Limb (tissue), 2 donors: ENCODE measurements at regions not wholly inside any gene's neighbourhood (a gene's known extent, or its start where the extent isn't known, plus 50 kb on each side); places are given as distances from the start of the nearest gene placed in this dataset.

Experiments used
- DNase-seq, 2 donors: peaks; one replicate each; pipeline ENCODE4 v3.0.0-alpha.2; 2016; ENCODE audit errors: extremely low spot score in 2 of 2

GRCh38 chr1:83034851-83035250 is 964.1 kb downstream of the TTLL7 start:
- no peak for DNase-seq

- no peak for DNase-seq
These were observed 965.2 kb downstream of the TTLL7 start for GRCh38 chr1:83033682-83034081.

DNA sequence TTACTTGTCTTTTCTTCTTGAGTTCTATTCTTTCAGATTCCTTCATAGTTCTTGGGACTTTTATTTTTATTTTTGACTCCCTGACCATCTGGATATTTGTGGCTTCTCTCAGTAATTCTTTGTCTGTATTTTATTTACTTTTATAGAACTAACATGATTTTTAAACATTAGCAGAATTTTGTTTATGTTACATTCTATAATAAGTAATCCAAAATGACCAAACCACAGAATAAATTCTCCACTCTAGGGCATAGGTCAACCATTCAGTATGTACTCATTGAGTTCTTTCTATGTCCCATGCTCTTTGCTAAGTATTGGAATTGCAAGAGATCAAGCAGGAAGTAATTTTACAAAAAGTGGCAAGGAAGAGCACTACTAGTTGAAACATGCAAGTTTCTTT is 969.0 kb downstream of the TTLL7 start:
- no peak for DNase-seq

DNA sequence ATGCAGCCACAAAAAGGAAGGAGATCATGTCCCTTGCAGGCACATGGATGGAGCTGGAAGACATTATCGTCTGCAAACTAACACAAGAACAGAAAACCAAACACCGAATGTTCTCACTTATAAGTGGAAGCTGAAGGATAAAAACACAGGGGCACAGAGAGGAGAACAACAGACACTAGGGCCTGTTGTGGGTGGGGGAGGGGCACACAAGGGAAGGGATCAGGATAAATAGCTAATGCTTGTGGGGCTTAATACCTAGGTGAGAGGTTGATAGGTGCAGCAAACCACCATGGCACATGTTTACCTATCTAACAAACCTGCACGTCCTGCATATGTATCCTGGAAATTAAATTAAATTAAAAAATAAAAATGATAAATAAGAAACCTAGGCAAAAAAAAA is 969.9 kb downstream of the TTLL7 start:
- DNase-seq: no peak

- DNase-seq: no peak
These were observed 970.5 kb downstream of the TTLL7 start for GRCh38 chr1:83028467-83028866.

- no peak for DNase-seq
These were observed 971.4 kb downstream of the TTLL7 start for GRCh38 chr1:83027511-83027910.

DNA sequence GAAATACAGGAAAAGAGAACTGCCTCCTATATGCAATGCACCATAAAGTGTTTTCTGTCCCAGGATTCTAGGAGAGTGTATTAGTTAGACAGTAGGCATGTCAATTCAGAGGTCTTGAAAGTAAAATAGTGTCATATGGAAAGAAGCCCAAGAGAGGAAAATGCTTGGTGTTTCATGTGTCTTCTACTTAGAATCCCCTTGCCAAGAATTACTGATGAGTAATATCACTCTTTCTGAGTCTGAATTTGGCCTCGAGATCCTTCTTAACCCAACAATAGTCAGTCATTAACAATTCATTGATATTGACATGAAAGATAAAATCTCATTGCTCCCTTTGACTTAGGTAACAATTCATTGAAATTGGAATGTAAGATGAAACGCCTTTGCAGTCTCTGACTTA is 972.2 kb downstream of the TTLL7 start:
- DNase-seq: no peak

DNA sequence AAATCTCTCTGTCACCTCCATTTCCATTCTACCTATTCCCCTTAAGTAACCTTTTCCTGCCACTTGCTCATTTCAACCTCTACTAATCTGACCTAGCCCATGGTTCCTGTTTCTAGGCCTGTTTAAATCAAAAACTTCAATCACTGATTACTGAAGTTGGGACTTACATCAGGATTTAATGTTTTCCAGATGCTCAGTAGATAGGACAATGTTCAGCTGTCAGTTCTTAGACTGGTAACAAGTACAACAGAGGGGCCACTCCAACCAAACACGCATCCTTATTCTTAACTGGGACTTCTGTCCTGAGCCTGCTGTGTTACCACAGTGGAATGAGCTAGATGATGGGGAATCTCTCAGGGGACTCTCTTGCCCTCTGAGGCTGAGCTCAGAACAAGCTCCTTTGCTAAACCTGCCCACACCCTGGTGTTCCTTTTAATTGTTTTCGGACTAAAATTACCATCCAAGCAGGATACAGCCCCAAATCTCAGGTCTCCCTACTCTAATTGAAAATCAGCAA is 974.6 kb downstream of the TTLL7 start:
- DNase-seq: no peak

DNA sequence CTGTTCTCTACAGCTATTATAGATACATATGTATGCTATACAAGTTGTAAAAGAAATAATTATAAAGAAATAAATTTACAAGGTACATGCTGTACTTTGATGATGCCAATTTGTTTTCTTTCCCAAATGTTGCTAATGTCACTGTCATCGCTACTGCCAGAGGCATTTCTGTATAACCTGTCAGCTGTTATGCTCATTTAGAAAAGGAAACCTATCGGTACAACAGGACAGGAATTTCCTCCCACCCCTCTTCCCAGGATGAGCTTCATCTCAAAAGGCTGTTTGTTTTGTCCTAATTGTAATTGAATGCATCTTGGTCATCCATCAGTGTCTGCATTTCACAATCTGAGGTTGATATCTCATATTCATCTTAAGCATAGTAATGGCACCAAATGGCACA is 975.7 kb downstream of the TTLL7 start:
- no peak for DNase-seq

DNA sequence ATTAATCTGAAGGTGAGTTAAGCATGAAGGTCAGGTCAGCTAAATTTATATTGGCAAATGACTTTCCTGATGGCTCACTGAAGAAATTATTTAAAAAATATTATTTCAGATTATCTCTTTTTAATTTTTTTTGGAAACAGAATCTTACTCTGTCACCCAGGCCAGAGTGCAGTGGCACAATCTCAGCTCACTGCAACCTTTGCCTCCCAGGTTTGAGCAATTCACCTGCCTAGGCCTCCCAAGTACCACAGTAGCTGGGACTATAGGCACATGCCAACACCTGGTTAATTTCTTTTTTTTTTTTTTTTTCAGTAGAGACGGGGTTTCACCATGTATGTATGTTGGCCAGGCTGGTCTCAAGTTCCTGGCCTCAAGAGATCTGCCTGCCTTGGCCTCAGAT is 976.7 kb downstream of the TTLL7 start:
- DNase-seq: no peak

- DNase-seq: no peak
These were observed 981.2 kb downstream of the TTLL7 start for GRCh38 chr1:83017701-83018100.

DNA sequence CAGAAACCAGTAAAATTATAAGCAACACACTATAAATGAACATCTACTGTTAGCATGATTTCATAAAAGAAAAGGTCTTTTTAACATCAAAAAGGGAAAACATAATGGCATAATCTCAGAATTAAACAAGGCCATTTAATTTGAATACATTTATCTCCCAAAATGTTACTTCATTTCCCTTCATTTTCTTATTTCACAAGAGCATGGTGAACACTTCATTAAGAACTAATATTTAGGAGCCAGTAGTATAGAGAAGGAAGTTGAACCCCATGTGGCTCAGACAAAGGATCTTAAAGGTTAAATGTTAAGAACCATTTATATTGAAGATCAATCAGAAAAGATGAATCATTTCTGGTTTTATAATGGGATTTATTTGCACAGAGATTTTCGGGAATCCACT is 981.7 kb downstream of the TTLL7 start:
- DNase-seq: no peak

DNA sequence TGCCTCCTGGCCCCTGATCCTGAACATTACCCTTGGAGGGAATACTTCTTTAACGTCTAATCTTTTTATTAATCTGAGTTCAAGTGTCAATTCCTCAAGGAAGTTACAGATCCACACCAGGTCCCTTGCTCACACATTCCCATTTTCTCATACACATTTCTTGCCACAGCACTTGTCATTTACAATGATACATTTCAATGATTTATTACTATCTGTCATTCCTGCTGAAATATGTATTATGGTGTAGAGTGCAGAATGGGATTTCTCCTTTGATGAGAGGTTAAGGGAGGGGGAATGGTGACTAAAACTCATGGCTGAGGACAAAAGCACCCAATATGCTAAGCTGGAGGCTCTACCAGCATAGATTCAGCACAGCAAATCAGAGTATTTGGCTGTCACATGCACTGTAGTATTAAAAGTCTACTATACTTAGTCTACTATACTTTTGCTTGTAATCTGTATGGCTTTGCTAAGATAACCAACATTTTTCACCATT is 982.5 kb downstream of the TTLL7 start:
- no peak for DNase-seq

- DNase-seq: no peak
These were observed 983.8 kb downstream of the TTLL7 start for GRCh38 chr1:83015163-83015562.

DNA sequence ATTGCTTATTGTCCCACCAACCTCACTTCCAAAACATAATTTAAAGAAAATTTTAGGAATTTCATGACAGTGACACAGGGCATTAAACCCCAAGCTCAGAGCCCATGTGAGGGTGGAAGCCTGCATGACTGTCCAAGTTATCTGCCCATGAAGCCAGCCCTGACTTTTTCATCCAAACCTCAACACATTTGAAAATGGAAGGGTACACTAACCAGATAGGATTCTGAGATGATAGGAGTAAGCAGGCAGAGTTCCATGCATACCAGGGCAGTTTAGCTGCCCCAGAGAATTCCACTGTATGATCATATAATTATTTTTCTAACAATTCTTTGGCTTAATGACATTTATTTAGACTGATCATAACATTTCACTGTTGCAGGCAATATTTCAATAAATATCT is 986.0 kb downstream of the TTLL7 start:
- DNase-seq: no peak

DNA sequence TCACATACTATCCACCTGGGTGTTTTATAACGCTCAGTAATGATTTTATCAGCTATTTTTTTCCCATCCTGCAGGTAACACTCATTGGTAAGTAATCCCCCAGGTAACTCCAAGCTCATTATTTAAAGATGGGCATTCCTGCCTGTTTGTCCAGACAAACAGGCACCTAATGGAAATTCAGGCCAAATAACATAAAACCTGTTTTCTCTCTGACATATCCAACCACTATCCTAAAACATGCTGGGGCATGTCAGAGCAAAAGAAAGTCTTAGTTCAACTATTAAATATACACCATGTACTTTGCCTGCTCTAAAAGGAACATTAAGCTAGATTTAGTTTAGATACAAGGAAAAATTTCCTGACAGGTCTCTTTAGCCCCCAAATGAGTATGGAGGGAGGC is 987.7 kb downstream of the TTLL7 start:
- no peak for DNase-seq

- DNase-seq: no peak
These were observed 992.7 kb downstream of the TTLL7 start for GRCh38 chr1:83006271-83006670.

GRCh38 chr1:83000286-83000685 is 998.6 kb downstream of the TTLL7 start:
- DNase-seq: no peak

- DNase-seq: no peak
These were observed 1003.0 kb downstream of the TTLL7 start for GRCh38 chr1:82995951-82996350.

DNA sequence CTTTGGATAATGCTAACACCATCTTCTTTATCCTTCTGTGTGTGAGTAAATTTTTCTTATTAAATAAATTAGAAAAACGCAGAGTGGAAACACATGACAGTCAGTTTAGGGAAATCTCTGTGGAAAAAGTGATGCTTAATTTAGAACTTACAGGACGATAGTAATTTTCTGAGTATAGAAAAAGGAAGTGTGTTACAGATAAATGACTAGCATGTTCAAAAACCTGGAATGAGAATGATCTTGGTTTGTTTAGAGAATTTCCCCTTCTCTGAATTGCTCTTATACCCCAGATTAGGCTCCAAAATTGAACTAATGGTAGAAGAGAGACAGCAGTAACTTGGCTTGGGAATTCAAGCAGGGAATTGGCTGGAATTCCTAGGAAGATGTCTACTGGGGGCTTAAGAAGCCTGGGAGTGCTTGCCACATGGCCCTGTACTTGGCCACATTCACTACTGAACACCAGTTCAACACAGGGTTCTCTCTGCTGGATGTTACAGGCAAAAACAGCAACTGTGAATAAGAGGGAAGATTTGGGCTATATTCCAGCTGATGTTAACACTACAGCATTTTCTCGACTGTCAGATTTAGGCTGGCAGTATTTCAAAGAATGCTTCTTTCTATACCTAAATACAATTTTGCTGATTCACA is 1004.2 kb downstream of the TTLL7 start:
- peak in 1 of 2 donors; percentile 62 for DNase-seq

- DNase-seq: no peak
These were observed 1007.4 kb downstream of the TTLL7 start for GRCh38 chr1:82991569-82991968.

- no peak for DNase-seq
These were observed 1019.2 kb downstream of the TTLL7 start for GRCh38 chr1:82979593-82980236.
